GM12892 (cell line): ENCODE measurements at regions not wholly inside any gene's neighbourhood (a gene's known extent, or its start where the extent isn't known, plus 50 kb on each side); places are given as distances from the start of the nearest gene placed in this dataset.
"Not testable (repeated sequence)": the region's sequence is repeated elsewhere in the genome, so short reads cannot be mapped to it uniquely, and the experiment has no call there.

Experiments
- DNase-seq: peaks from one replicate; pipeline ENCODE4 v3.0.0; 2011; ENCODE audit not compliant: insufficient read length
- FAIRE-seq: peaks from 2 replicates; lab custom pipeline; 2011; peaks lifted over from hg19 to GRCh38; lab: Jason Lieb, UNC
- POLR2A ChIP-seq: IDR thresholded peaks from 2 replicates; pipeline ENCODE4 v1.6.1; 2011; ENCODE audit warnings: low read depth, low read length, control low read depth
- POLR2AphosphoS5 ChIP-seq: IDR thresholded peaks from 2 replicates; pipeline ENCODE4 v1.6.1; 2011; ENCODE audit warnings: low read depth, low read length, control low read depth
- TAF1 ChIP-seq: IDR thresholded peaks from 2 replicates; pipeline ENCODE4 v1.6.1; 2011; ENCODE audit warnings: low read depth, mild to moderate bottlenecking, control low read depth, low read length, borderline replicate concordance

DNA sequence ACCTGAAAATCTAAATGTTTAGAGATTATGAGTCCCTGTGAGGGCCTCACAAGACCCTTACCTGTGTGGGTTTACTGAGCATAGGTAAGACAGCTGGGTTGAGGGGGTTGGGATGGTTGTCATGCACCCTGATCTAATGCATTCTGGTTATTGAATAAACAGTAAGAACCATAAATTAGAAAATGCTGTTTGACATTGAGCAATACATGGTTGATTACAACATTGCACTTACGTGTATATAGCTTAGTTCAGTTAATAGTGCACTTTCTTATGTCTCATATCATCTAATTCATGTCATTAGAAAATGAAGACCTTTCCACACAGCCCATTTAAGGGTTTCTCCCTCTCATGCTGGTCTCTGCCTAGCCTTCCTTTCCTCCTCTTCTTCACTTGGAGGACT lies 253.5 kb upstream of the ATP5MC3 start:
- DNase-seq (no peak), FAIRE-seq (no peak)
- TF ChIP-seq TAF1 = no peak
- no peak for TF ChIP-seq POLR2AphosphoS5
- TF ChIP-seq POLR2A = no peak

GRCh38 chr2:175432793-175433192 lies 251.3 kb upstream of the ATP5MC3 start:
- no peak for FAIRE-seq
- no peak for TF ChIP-seq POLR2A
- no peak for TF ChIP-seq POLR2AphosphoS5
- TF ChIP-seq TAF1 = no peak
- DNase-seq = no peak

- TF ChIP-seq POLR2AphosphoS5 = no peak
- TF ChIP-seq POLR2A = no peak
- no peak for TF ChIP-seq TAF1
- FAIRE-seq = no peak
- no peak for DNase-seq
Measured at GRCh38 chr2:175432021-175432420, 250.5 kb upstream of the ATP5MC3 start.

- no peak for TF ChIP-seq POLR2AphosphoS5
- TF ChIP-seq TAF1 = no peak
- no peak for TF ChIP-seq POLR2A
- FAIRE-seq (no peak), DNase-seq (no peak)
Measured at GRCh38 chr2:175431101-175431946, 249.8 kb upstream of the ATP5MC3 start.

GRCh38 chr2:175430236-175430635 lies 248.7 kb upstream of the ATP5MC3 start:
- DNase-seq = no peak
- TF ChIP-seq POLR2A (no peak), POLR2AphosphoS5 (no peak), TAF1 (no peak)
- no peak for FAIRE-seq

DNA sequence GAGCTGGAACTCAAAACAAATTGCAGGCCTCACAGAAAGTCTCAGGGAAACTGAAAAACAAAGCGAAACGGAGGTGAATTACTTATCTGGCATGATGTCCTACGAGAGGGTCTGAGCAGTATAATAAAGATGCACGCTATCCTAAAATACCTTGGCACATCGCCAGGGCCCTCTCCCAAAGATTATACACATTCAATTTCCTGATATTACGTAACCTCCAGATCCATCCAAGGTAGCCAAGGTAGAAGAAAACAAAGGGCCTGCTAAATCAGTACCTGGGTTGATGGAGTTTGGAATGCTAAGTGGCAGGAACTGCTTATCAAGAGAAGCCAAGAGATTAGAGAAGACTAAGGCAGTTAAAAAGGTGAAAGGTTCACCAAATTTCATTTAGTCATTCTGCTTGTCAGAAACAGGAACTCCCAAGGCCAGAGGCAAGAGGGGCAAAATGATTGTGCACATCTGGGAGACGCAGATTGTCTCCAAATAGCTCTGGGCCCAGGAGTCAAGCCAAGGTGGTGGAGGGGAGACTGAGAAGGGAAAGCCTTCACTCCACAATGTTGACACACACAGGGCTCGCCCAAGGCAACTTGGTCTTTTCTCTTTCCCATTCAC lies 236.8 kb upstream of the ATP5MC3 start:
- FAIRE-seq (no peak), DNase-seq (no peak)
- TF ChIP-seq POLR2AphosphoS5 (no peak), TAF1 (no peak), POLR2A (no peak)

DNA sequence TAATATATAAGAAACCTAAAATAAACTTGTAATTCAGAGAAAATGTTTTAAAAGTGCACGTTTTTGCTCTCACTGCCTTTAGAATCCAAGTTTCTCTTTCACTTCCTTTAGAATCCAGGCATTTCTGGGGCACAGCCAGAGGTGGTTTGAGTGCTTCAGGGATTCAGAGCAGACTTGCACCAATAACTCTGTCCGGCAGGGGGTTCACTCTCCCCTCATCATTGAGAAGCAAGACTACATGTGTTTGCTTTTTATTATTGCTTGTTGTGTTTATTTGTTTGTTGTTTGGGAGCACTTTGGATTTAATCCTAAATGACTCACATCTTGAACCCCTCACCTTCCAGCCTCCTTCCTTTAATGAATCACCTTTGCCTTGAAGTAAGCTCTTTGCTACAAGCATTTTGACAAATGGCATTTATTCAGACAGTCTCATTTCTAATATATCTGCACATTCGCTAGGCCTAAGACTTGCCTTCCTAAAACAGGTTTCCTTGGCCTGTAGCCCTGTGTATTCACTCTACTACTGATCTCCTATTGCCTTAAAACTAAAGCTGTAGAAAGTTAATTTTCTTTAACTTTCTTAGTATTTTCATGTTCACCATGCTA lies 233.5 kb upstream of the ATP5MC3 start:
- DNase-seq = no peak
- FAIRE-seq = no peak
- TF ChIP-seq POLR2A (no peak), TAF1 (no peak), POLR2AphosphoS5 (no peak)

DNA sequence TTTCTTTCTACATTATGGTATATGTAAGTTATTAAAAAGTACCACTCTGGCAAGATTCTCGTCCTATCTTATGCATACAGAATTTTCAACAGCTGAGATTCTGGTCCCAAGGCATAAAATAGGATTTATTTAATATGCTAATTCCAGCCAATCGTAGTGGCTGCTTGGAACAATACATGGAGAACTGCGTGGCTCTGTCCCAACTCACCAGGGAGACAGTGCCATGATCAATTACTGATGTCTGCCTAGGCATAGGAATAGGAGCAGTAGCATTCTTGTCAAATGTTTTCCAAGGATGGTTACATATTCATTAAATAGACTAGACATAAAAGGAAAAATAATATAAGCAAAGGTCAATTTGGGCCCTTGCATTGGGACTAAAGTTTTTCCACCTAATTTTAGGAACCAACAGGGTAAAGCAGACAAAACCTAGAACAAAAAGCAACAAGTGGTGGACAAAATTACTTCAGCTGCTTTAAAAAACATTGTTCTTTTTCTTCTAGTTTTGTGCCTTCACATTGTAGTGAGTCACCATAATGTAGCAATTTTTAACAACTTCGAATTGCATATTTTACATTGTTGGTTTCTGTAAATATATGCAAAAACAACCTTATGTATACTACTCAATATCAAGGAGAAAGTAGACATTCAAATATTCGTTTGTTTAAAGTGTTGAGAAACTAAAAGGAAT lies 232.8 kb upstream of the ATP5MC3 start:
- DNase-seq = no peak
- FAIRE-seq = no peak
- TF ChIP-seq POLR2AphosphoS5 = no peak
- no peak for TF ChIP-seq TAF1
- no peak for TF ChIP-seq POLR2A

DNA sequence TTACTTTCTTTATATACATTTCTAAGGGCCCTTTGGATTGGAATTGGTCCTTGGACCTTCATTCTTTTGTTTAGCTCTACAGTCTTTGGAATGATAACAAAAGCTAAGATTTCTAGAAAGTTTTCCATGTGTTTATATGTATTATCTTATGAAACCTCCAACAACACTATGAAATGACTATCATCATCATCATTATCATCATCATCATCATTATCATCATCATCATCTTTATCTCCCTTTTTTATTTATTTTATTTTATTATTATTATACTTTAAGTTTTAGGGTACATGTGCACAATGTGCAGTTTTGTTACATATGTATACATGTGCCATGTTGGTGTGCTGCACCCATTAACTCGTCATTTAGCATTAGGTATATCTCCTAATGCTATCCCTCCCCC lies 229.4 kb upstream of the ATP5MC3 start:
- FAIRE-seq, DNase-seq: not testable (repeated sequence)

DNA sequence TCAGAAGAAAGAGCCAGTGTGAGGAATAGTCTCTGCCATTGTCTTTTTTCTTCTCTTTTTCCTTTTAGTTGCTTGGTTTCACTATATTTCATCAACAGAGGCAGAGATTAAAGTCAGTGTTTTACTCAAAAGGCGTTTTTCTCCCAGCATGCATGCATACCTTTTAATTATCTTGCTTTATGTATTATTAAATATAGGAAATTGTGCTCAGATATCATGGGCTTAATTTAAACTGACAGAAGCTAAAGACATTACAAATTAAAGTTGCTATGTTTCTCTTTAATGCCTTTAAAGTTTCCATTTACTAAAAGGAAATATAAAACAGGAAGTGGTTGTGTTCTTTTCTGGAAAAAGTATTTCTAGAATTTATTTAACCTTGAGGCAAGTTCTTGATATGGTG lies 223.3 kb upstream of the ATP5MC3 start:
- no peak for TF ChIP-seq POLR2AphosphoS5
- no peak for TF ChIP-seq POLR2A
- no peak for TF ChIP-seq TAF1
- FAIRE-seq (no peak), DNase-seq (no peak)

GRCh38 chr2:175403599-175404221 lies 222.2 kb upstream of the ATP5MC3 start:
- FAIRE-seq = no peak
- TF ChIP-seq TAF1 (no peak), POLR2AphosphoS5 (no peak), POLR2A (no peak)

More at GRCh38 chr2:175403599-175404221, 222.2 kb upstream of the ATP5MC3 start:
- no peak for DNase-seq
